Activated T-cell treated with anti-CD3 and anti-CD28 coated beads, Interleukin-2, amount 50 U/mL, for 4 hours (primary cell): ENCODE measurements at regions not wholly inside any gene's neighbourhood (a gene's known extent, or its start where the extent isn't known, plus 50 kb on each side); places are given as distances from the start of the nearest gene placed in this dataset.

Source experiments
- ATAC-seq, 2 donors: fragments of 200-7000 bp; cut with Tn5 transposase; one replicate each; pipeline ENCODE4 v1.10.0; 2021
- DNase-seq: peaks from one replicate; pipeline ENCODE4 v3.0.0-alpha.2; 2020
- H3K27me3 Mint-ChIP-seq: one replicate; pipeline ENCODE4 v1.8.0; 2021; ENCODE audit warnings: low read depth, mixed read lengths
- H3K36me3 Mint-ChIP-seq: one replicate; pipeline ENCODE4 v1.8.0; 2022; ENCODE audit warnings: mixed read lengths; ENCODE audit not compliant: insufficient read depth
- H3K4me1 Mint-ChIP-seq: one replicate; pipeline ENCODE4 v1.8.0; 2021; ENCODE audit warnings: low read depth, mixed read lengths
- H3K4me3 Mint-ChIP-seq: one replicate; pipeline ENCODE4 v1.8.0; 2021; ENCODE audit warnings: mild to moderate bottlenecking, moderate library complexity, mixed read lengths
- H3K9me3 Mint-ChIP-seq: one replicate; pipeline ENCODE4 v1.8.0; 2021; ENCODE audit warnings: mixed read lengths

DNA sequence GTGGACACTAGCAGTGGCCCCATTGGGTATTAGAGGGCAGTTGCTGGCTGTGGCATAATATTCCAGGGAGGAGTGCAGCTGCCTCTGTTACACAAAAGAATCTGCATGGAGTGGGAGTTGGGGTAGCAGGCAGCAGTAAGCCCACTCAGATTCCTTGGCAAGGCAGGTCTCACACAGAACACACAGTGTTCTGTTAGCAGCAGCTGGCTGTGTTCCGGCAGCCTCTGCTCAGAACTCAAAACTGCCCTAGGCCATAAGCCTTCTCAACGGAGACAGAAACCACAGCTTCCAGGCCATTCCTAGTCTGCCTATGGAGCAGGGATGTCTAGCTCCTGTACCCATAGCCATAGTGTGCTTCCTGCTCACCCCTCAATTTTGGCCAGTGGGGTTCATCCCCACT is 1085.4 kb downstream of the SLC6A15 start:
- H3K9me3 Mint-ChIP-seq: no peaks in the 10 kb centered on the region
- H3K27me3 Mint-ChIP-seq: no peaks in the 10 kb centered on the region
- no peak for ATAC-seq
- no peak overlapping the region for H3K4me3 Mint-ChIP-seq
- no peak for DNase-seq
- no peaks in the 10 kb centered on the region for H3K36me3 Mint-ChIP-seq
- no peaks in the 10 kb centered on the region for H3K4me1 Mint-ChIP-seq

DNA sequence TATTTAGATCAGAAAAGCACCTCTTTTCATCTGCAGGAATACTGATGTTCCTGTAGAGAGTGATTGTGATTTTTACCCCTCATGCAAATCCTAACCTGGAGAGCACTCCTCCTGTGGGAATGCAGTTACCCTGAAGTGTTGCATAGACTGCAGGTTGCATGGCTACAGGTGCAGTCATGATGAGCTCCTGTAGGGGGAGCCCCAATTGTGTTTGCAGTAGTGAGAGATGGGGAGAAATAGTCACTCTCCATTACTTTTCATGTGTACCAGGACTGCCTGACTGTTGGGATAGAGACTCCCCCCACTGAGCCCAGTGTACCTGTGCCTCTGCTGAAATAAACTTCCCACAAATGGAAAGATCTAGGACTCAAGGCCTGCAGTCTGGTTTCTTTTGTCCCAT is 1086.5 kb downstream of the SLC6A15 start:
- H3K27me3 Mint-ChIP-seq: no peaks in the 10 kb centered on the region
- ATAC-seq (peak in 1 of 2 donors; percentile 37), DNase-seq (no peak)
- H3K4me1 Mint-ChIP-seq: no peaks in the 10 kb centered on the region
- no peaks in the 10 kb centered on the region for H3K9me3 Mint-ChIP-seq
- H3K4me3 Mint-ChIP-seq: no peak overlapping the region
- H3K36me3 Mint-ChIP-seq: no peaks in the 10 kb centered on the region

DNA sequence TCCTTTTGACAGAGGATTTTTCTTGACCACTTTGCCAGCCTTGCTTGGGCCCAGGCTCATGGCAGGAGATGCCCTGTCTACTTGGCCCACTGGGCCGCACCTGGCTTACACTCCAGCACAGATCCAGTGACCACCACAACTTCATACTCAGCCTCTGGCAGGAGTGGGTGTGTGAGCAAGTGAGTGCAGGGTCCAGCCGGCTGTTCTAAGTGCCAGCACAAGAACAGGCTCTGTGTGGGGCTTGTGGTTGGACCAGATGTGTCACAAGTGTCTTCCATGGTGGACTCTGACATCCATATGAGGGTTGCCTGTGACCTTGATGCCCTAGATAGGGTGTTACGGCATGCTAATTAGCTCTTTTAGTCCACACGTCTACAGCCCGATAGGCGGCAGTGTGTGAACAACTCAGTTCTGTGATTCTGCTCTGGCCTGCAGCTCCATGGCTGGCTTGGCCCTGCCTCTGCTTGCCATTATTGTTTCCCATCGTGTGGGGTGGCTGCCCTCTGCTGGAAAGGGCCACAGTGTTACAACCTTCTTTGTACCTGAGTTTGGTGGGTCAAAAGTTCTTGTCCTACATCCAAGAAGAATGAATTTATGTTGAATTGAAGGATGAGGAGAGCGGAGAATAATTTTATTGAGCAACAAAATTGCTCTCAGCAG is 1089.1 kb downstream of the SLC6A15 start:
- no peaks in the 10 kb centered on the region for H3K36me3 Mint-ChIP-seq
- peak in 1 of 2 donors; percentile 43 for ATAC-seq
- no peak overlapping the region for H3K4me3 Mint-ChIP-seq
- no peaks in the 10 kb centered on the region for H3K9me3 Mint-ChIP-seq
- no peaks in the 10 kb centered on the region for H3K4me1 Mint-ChIP-seq
- no peak for DNase-seq
- H3K27me3 Mint-ChIP-seq: no peaks in the 10 kb centered on the region

DNA sequence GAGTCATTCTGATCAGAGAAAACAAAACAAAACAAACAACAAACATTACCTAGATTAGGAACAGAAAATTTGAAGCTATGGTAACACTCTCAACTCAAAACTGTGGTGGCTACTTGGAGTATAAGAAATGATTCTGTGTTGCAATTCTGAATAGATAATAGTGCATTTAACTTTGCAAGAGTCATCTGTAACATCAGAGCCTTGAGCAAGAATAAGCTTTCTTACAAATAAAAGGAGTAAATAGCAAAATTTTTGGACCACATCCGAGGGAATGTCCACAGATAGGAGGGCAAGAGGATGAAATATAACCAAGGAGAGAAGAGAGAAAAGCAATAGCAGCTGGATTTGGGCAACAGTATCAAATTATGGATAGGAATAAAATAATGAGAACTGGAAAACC is 1090.6 kb downstream of the SLC6A15 start:
- Mint-ChIP-seq H3K4me1 (no peaks in the 10 kb centered on the region), H3K27me3 (no peaks in the 10 kb centered on the region), H3K9me3 (no peaks in the 10 kb centered on the region), H3K36me3 (no peaks in the 10 kb centered on the region), H3K4me3 (no peak overlapping the region)
- DNase-seq (no peak), ATAC-seq (no peak)

DNA sequence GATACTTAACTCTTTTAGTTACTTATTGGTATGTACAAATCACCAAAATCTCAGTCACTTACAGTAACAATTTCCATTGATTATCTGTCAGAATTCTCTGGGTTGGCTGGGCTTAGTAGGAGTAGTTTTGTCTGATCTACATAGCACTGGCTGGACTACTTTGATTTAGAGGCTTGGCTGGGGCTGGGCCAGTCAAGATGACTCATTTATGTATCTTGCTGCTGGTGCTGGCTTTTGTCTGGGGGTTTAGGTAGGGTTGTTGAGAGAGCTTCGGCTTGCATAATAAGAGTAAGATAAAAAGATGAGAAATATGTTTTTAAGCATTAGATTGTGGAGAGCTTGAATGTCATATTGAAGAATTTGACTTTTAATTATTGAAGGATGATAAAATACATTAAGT is 1093.7 kb downstream of the SLC6A15 start:
- H3K27me3 Mint-ChIP-seq: no peaks in the 10 kb centered on the region
- no peaks in the 10 kb centered on the region for H3K9me3 Mint-ChIP-seq
- ATAC-seq (no peak), DNase-seq (no peak)
- no peaks in the 10 kb centered on the region for H3K36me3 Mint-ChIP-seq
- H3K4me1 Mint-ChIP-seq: no peaks in the 10 kb centered on the region
- no peak overlapping the region for H3K4me3 Mint-ChIP-seq

DNA sequence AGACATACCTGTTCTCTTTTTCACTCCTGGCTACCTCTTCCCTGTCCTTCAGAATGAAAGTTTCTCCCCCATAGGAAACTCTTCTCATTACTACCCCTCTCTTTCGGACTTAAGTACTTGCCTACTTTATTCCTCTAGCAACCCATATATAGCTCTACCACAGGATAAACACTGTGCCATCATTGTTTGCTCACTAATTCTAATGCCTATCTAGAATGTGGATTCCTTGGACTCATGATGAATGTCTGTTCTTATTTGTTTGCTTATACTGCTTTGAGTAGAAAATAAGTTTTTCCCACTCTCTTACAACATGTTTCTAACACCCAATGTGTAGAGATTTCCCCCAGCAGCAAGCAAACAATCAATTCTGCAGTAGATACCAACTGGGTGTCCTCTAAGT is 1094.9 kb downstream of the SLC6A15 start:
- ATAC-seq: no peak
- no peak overlapping the region for H3K4me3 Mint-ChIP-seq
- no peaks in the 10 kb centered on the region for H3K4me1 Mint-ChIP-seq
- no peaks in the 10 kb centered on the region for H3K36me3 Mint-ChIP-seq
- no peaks in the 10 kb centered on the region for H3K27me3 Mint-ChIP-seq
- no peaks in the 10 kb centered on the region for H3K9me3 Mint-ChIP-seq
- no peak for DNase-seq

DNA sequence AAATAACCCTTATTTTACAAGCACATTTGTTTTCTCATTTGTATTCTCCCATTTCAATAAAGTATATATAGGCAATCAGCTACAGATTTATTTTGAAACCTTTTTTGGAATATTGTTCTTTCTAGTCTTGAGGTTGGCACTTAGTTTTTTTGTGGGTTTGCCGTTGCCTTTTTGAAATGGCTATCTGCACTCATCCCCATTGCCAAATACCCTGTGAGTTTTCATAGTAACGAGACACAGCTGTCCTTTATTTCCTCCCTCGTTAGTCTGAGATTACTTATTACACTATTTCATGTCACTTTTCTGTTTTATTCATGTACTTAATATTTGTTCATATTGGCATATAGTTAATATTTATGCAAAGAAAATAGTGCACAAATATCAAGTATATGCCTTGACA is 1104.0 kb downstream of the SLC6A15 start:
- Mint-ChIP-seq H3K4me1 (no peaks in the 10 kb centered on the region), H3K27me3 (no peaks in the 10 kb centered on the region), H3K4me3 (no peak overlapping the region), H3K9me3 (no peaks in the 10 kb centered on the region), H3K36me3 (no peaks in the 10 kb centered on the region)
- ATAC-seq (no peak), DNase-seq (no peak)

DNA sequence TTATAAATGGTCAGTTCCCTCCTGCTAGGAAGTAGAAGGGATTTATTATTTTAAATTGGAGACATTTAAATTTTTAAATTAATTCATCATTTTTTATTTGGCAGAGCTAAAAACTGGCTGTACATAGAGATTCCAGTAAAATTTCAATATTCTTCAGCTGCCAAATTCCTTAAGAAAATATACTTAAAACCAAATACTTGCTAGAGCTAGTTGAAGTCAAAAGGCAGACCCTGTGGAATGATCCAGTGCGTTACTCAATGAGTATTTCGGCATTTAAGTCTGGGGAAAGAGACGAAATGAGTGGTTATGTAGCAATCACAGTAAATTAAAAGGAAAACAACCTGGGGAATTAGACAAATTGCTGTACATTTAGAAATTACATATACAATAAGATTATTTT is 1104.7 kb downstream of the SLC6A15 start:
- ATAC-seq: no peak
- no peaks in the 10 kb centered on the region for H3K27me3 Mint-ChIP-seq
- H3K4me1 Mint-ChIP-seq: no peaks in the 10 kb centered on the region
- H3K36me3 Mint-ChIP-seq: no peaks in the 10 kb centered on the region
- no peak overlapping the region for H3K4me3 Mint-ChIP-seq
- no peaks in the 10 kb centered on the region for H3K9me3 Mint-ChIP-seq
- DNase-seq: no peak

DNA sequence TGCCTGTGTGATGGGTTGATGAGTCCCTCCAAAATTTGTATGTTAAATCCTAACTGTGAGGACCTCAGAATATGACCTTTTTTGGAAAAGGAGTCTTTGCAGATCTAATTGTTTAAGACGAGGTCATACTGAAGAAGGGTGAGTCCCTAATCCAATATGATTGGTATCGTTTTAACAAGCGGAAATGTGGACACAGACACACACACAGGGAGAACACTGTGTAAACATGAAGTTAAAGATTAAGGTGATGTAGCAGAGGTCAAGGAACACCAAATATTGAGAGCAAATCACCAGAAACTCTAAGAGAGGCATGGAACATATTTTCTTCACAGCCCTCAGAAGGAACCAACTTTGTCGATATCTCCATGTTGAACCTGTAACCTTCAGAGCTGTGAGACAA is 1106.7 kb downstream of the SLC6A15 start:
- H3K4me3 Mint-ChIP-seq: no peak overlapping the region
- no peaks in the 10 kb centered on the region for H3K27me3 Mint-ChIP-seq
- no peaks in the 10 kb centered on the region for H3K36me3 Mint-ChIP-seq
- H3K9me3 Mint-ChIP-seq: no peaks in the 10 kb centered on the region
- no peaks in the 10 kb centered on the region for H3K4me1 Mint-ChIP-seq
- ATAC-seq: no peak
- no peak for DNase-seq

DNA sequence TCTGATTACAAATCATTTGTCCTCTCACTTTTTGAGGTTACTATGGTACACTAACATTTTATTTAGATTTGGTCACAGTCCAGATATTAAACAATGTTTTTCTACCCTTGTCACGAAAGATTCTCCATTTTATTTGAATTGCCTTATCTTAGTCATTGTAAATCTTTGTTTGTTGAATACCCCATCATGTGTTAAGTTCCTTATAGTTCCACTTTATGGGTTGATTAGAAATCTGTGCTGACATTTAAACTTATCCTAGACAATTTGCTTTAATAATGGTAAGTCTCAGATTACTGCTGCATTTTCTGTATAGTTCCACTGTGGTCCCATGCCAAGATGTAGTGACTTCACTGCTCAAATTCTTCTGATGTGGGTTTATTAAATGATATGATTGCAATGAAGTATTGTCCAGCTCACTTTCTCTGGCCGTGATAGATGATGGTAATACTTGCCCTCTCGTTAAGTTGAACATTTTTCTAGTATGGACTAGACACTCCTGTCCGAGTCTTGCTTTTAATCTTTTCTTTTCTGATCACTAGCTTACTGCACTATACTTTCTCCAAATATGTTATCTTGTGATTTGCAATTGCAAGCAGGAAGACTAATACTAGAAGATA is 1107.3 kb downstream of the SLC6A15 start:
- no peak for DNase-seq
- Mint-ChIP-seq H3K36me3 (no peaks in the 10 kb centered on the region), H3K27me3 (no peaks in the 10 kb centered on the region), H3K4me3 (no peak overlapping the region), H3K9me3 (no peaks in the 10 kb centered on the region), H3K4me1 (no peaks in the 10 kb centered on the region)
- ATAC-seq: no peak

DNA sequence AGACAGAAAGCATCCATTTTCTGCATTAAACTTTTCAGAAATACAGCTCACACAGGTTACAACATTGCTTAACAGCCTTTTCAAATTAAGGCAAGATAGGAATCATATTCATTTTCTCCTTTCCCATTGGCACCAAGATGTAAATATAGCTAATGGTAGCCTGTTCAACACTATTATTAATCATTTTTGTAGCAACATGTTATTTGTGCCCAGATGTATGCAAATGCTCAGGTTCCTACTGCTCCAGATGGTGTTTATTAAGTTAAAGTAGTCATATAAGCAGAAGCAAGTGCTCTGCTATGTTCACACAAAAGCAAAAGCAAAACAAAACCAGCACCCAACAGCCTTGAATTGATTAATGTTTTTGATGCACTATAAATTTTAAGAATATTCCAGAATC is 1110.6 kb downstream of the SLC6A15 start:
- Mint-ChIP-seq H3K4me3 (no peak overlapping the region), H3K4me1 (no peaks in the 10 kb centered on the region), H3K9me3 (no peaks in the 10 kb centered on the region), H3K36me3 (no peaks in the 10 kb centered on the region), H3K27me3 (no peaks in the 10 kb centered on the region)
- no peak for DNase-seq
- ATAC-seq: no peak

DNA sequence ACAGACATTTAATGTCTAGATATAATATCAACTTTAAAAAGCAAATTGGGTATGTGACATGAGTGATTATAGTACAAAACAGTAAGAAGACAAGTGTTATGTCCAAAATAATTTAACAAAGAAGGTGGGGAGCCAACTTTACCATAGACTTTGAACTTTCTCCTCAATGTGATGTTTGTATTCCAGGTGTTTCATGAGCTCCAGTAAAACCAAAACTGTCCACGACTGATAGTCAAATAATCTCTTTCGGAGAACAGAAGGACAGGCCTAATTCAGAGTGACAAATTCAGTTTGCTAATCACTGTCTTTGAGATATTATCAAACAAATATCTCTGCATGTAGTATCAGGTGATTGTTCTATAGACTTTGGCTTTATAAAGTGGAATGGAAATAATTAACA is 1112.6 kb downstream of the SLC6A15 start:
- Mint-ChIP-seq H3K4me3 (no peak overlapping the region), H3K27me3 (no peaks in the 10 kb centered on the region), H3K4me1 (no peaks in the 10 kb centered on the region), H3K36me3 (no peaks in the 10 kb centered on the region), H3K9me3 (no peaks in the 10 kb centered on the region)
- no peak for DNase-seq
- no peak for ATAC-seq

DNA sequence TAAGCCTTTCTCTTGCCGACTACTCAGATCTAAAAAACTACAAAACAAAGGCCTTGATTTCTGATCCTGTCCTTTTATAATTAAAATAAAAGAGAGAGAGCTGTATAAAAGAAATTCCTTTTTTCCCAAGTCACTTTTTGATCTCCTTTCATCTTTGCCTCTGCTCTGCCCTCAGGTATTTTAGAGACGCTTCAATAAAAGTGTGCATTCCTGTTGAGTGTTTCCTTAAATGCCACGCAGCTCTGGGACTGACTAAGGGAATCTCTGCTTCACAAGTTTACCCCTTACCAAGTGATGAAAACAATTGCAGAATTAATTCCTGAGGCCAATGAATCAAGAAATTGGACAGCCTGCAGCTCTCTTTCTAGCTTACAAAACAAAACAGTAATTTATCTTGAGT is 1109.8 kb downstream of the TMTC2 start:
- ATAC-seq (no peak), DNase-seq (no peak)
- Mint-ChIP-seq H3K4me1 (no peaks in the 10 kb centered on the region), H3K9me3 (no peaks in the 10 kb centered on the region), H3K4me3 (no peak overlapping the region), H3K36me3 (no peaks in the 10 kb centered on the region), H3K27me3 (no peaks in the 10 kb centered on the region)

DNA sequence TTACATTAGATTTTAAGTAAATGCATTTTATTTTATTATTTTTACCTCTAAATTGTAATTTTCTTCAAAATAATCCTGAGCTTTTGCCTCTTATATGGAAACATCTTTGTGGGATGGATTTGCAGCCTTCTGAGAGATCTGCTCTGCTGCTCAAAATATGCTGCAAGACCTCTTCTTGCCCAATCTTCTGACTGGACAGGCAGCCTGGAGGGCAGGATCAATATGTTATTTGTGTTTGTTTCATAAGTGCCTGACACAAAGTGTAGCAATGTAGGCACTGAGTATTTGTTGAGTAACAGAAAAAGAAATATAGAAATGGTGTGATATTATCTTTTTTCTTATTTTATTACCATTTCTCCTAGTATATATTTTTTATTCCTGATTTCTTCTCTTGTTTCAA is 1106.9 kb downstream of the TMTC2 start:
- ATAC-seq (no peak), DNase-seq (no peak)
- Mint-ChIP-seq H3K4me3 (no peak overlapping the region), H3K36me3 (no peaks in the 10 kb centered on the region), H3K27me3 (no peaks in the 10 kb centered on the region), H3K4me1 (no peaks in the 10 kb centered on the region), H3K9me3 (no peaks in the 10 kb centered on the region)

DNA sequence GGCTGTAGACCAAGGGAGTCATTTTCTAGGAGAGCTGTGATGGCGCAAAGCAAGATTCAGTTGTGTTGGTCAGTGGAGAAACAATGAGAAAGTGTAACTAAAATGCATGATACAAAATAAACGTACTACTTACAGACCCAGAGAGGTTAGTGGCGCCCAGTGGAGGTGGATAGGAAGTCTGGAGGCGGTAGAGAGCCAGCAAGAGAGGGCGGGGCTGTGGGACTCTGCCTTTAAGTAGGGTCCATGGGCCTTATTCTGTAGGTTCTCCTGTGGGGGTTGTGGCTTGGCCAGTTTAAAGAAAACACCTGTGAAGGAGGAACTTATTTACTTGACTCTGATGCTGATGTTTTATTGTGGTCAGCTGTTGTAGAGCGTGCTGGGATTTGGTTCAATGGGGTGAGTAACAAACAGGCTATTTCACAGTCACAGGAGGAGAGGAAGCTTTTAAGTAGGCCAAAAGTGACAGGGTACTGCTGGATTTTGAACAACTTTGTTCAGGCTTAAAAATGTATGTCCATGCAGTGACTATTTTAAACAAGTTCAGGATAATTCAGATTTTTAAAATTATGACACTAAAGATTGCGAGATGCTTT is 1097.7 kb downstream of the TMTC2 start:
- Mint-ChIP-seq H3K9me3 (no peaks in the 10 kb centered on the region), H3K36me3 (no peaks in the 10 kb centered on the region), H3K27me3 (no peaks in the 10 kb centered on the region), H3K4me3 (no peak overlapping the region), H3K4me1 (no peaks in the 10 kb centered on the region)
- ATAC-seq (no peak), DNase-seq (no peak)
